ENCODE measurements at regions not wholly inside any gene's neighbourhood (a gene's known extent, or its start where the extent isn't known, plus 50 kb on each side); places are given as distances from the start of the nearest gene placed in this dataset.
"Not testable (repeated sequence)": the region's sequence is repeated elsewhere in the genome, so short reads cannot be mapped to it uniquely, and the experiment has no call there.

GRCh38 chr20:22058746-22059145 lies 353.3 kb downstream of the PAX1 start:
- no peak for DNase-seq

DNA sequence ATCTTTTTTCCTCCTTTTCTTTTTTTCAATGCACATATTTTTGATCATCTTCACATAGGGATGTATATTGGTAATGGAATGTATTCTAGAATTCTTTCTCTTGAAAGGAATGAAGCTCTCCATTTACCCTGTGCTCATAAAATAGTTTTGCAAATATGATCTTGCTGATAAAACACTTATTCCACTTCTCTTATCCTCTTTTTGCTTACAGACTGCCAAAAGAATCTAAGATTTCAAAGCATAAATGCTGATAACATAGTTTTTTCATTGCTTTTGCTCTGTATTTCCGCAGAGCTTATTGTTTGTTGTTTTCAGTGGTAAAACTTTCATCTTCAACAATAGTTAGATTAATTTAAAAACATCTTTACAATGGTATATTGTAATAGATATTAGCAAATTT lies 350.5 kb downstream of the PAX1 start:
- no peak for DNase-seq

DNA sequence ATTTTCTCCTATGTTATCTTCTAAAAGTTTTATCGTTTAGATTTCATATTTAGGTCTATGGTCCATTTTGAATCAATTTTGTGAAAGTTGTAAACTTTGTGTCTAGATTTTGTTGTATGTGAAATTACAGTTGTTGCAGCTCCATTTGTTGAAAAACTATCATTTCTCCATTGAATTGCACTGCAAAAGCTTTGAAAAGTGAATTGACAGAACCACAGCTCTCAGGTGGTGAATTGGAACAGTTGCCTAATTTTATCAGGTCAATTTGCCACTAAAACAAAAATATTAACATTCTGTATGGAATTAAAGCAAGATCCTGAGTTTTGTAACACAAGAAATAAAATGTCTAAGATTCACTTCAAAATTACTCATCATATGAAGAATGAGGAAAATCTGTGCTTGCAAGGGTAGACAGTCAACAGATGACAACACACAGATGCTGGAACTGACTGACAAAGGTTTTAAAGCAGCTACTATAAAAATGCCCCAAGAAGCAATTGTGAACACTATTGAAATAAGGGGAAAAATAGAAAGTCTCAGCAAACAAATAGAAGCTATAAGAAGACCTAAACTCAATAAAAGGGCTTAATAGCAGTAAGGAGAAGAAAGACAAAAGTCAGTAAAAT lies 346.7 kb downstream of the PAX1 start:
- no peak for DNase-seq

GRCh38 chr20:22045956-22046507 lies 340.6 kb downstream of the PAX1 start:
- not testable (repeated sequence) for DNase-seq

DNA sequence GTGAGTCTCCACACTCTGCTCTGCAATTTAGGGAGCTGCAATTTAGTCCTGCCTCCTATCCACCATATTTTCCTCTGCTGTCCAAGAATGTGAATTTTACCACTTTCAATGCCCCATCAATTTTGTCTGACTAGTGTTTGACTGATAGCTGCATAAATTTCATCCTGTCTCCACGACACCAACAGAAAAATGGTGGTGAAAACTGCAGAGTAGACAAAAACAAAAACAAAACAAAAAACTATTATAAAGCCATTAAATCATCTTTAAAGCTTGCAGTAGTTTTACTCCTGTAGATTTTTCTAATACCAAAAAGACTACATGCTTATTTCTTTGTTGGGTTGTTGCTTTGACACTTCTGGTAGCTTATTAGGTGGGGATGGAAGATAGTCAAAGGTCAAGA lies 322.0 kb downstream of the PAX1 start:
- DNase-seq = no peak

DNA sequence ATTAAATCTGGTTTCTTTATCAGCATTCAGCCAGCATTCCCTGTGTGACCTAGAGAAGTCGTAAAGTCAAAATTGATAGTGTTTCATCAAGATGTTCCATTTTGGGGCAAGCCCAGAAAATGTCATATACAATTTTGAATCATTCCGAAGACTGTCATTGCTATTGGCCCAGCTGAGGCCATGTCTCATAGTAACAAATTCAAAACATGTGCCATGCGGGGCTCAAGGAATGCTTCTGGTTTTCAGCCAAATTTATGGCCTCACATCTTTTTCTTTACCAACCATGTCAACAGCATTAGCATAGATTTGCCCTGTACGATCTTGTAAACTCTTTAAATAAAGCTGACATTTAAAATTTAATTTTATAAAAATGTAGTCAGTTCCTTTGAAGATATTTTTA lies 314.7 kb downstream of the PAX1 start:
- no peak for DNase-seq

DNA sequence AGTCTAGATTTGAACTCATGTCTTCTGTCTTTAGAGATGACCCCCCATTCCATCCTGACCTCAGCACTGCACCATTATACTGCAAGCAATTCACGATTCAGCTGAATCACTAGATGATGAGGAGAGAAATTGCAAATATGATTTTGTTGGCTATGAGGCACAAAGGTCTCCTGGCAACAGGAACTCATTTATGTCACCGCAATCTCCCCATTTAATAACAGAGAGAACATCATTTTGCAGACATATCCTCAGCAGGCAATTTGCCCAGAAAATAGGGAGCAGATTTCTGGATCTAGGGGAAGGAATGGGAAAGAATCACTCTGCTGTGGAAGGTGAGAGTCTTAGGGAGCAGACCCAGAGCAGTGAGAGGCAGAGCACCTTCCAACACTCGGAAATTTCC lies 303.0 kb downstream of the PAX1 start:
- DNase-seq = no peak

DNA sequence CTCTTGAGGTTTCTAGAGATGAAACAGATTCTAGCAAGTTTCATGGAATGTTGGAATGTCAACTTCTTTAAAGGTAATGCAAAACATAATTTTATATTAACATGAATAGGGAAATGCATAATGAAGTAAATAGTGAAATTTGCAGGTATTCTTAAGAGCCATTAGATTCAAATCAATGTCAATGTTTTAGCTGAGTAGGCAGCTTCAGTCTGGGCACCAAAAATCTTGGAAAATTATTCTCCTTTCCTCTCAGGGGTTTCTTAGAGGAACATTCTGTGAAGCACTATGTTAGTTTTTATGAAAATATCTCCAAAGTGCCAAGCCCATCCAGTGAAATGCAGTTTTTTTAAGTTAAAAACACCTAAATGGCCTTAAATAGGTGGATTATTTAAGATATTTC lies 300.8 kb downstream of the PAX1 start:
- DNase-seq = no peak

GRCh38 chr20:22005535-22005934 lies 300.1 kb downstream of the PAX1 start:
- DNase-seq = no peak

GRCh38 chr20:22004946-22005345 lies 299.5 kb downstream of the PAX1 start:
- no peak for DNase-seq

GRCh38 chr20:22003680-22004079 lies 298.2 kb downstream of the PAX1 start:
- DNase-seq = no peak

- no peak for DNase-seq
These were observed 296.4 kb downstream of the PAX1 start for GRCh38 chr20:22001886-22002285.

DNA sequence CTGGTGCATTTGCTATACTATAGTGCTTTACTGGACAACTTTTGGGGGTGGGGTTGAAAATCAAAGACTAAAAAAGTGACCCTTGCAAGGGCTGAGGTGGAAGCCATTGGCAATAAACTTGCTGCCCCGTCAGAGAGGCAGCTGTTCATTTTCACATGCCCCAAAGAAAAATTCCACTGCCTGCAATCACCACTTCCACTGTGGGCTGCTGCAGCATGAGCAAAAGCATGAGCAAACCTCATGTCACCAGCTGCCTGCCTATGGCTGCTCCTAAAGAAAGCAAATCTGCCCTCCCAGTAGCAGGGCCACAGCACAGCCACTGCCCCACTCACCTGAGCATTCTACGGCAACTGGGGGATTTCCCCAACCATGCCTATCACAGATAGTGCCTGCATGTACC lies 290.0 kb downstream of the PAX1 start:
- DNase-seq = no peak

- DNase-seq = no peak
These were observed 288.7 kb downstream of the PAX1 start for GRCh38 chr20:21994203-21994602.

DNA sequence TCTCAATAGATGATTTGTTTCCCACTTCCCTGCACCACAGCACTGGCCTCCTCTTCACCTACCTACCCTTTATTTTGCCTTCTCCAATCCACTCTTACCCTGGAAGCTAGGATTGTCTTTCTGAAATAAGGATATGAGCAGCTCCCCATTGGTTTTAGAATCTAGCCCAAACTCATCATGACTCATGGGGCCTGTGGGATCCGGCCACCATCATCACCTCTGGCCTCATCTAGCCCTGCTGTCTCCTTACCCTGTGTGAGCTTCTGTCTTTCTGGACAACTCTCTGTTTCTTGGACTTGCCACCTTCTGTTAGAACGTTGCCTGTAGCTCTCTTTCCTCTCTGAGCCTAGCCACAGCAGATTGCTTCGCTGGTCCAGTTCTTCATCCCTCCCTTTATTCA lies 277.1 kb downstream of the PAX1 start:
- no peak for DNase-seq

- DNase-seq = no peak
These were observed 276.3 kb downstream of the PAX1 start for GRCh38 chr20:21981597-21982344.

GRCh38 chr20:21981179-21981578 lies 275.7 kb downstream of the PAX1 start:
- no peak for DNase-seq

DNA sequence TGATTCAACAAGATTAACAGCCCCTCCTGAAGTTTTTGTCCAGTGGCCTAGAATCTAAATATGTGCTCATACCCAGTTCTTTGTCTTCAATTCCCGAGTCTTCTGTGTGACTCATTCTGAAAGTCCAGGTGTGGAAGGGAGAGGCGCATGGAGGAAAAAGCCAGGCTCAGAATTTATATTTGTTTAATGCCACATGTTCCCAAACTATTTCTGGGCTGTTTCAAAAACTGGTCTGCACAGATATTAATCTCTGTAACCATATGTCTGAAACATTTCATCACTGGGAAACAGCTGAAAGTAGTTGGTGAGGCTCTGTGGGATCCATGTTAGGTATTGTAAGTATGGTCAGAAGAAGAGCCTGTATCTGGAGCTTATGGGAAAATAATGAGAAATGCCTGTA lies 266.0 kb downstream of the PAX1 start:
- DNase-seq = no peak

DNA sequence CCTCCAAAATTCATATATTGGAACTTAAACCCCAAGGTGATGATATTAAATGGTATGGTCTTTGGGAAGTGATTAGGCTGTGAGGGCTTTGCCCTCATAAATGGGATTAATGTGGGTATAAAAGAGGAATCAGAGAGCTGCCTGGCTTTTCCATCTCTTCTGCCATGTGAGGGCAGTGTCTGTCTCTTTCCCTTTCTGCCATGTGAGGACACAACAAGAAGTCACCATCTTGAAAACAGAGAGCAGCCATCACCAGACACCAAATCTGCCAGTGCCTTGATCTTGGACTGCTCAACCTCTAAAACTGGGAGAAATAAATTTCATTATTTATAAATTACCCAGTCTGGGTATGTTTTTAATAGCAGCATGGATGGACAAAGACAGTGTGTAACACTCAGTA lies 263.0 kb downstream of the PAX1 start:
- DNase-seq = no peak

DNA sequence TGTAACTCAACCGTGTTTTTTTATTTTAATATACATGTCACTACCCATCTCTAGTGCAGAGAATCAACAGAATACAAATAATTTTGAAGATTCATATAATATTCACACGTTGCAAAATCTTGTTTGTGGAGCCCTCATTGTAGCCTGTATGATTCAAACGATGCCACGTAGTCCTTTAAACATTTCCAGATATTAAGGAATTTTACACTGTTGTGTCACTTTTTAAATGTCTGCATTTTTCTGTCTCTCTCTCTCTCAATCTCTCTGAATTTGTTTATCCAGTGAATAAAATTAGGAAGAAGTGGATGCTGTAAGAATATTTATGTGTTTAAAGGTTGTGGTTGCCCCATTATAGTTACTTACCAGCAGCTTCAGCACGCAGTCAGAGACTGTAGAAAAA lies 262.0 kb downstream of the PAX1 start:
- DNase-seq = no peak

- no peak for DNase-seq
These were observed 251.1 kb downstream of the PAX1 start for GRCh38 chr20:21956591-21956990.

- no peak for DNase-seq
These were observed 241.9 kb downstream of the PAX1 start for GRCh38 chr20:21947406-21947805.

DNA sequence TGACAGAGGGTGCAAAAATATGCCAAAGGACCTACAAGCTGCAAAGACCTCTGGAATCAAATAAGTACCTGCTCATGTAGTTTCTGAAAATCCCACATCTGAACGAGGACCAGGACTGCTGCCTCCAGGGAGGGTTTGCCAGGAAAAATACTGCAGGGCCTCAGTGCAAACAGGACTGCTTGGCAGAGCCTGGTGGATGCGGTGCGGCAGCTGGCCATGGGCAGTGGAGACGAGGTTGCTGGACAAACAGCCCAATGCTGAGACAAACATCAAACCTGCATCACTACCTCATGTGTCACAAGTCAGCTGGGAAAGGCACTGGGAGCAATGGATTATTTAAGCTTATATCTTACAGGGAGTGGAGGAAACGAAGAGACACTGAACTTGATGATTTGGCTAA lies 238.8 kb downstream of the PAX1 start:
- DNase-seq = no peak

Data from inflammatory macrophage (primary cell).